Fibroblast of pulmonary artery (primary cell): ENCODE measurements at regions not wholly inside any gene's neighbourhood (a gene's known extent, or its start where the extent isn't known, plus 50 kb on each side); places are given as distances from the start of the nearest gene placed in this dataset.

Experiments used
- DNase-seq: peaks from one replicate; pipeline ENCODE4 v3.0.0-alpha.2; 2010; ENCODE audit warnings: low read depth
- H3K4me3 ChIP-seq: replicated peaks from 2 replicates; pipeline ENCODE4 v1.5.1; 2011; ENCODE audit warnings: low read depth, mild to moderate bottlenecking, control low read depth, low read length, moderate library complexity
- CTCF ChIP-seq: IDR thresholded peaks from 2 replicates; pipeline ENCODE4 v1.5.1; 2011; ENCODE audit warnings: mild to moderate bottlenecking, control low read depth, low read length, inconsistent platforms; ENCODE audit errors: missing control alignments

- DNase-seq = no peak
- TF ChIP-seq CTCF = no peak
- H3K4me3 ChIP-seq = no peak overlapping the region
Observed at GRCh38 chr5:158058208-158059120, 199.5 kb upstream of the CLINT1 start.

- peak; percentile 7 for DNase-seq
- no peak overlapping the region for H3K4me3 ChIP-seq
- no peak for TF ChIP-seq CTCF
Observed at GRCh38 chr5:158056130-158056825, 197.3 kb upstream of the CLINT1 start.

GRCh38 chr5:158055111-158055501, 196.2 kb upstream of the CLINT1 start:
- no peak for DNase-seq
- no peak for TF ChIP-seq CTCF
- no peak overlapping the region for H3K4me3 ChIP-seq

GRCh38 chr5:158054223-158055110, 195.5 kb upstream of the CLINT1 start:
- TF ChIP-seq CTCF = no peak
- DNase-seq = peak; percentile 1
- no peak overlapping the region for H3K4me3 ChIP-seq

- no peak overlapping the region for H3K4me3 ChIP-seq
- DNase-seq = no peak
- no peak for TF ChIP-seq CTCF
Observed at GRCh38 chr5:158051036-158051435, 192.1 kb upstream of the CLINT1 start.

GRCh38 chr5:158050421-158050820, 191.5 kb upstream of the CLINT1 start:
- DNase-seq = no peak
- no peak for TF ChIP-seq CTCF
- H3K4me3 ChIP-seq = no peak overlapping the region
